ENCODE measurements at regions not wholly inside any gene's neighbourhood (a gene's known extent, or its start where the extent isn't known, plus 50 kb on each side); places are given as distances from the start of the nearest gene placed in this dataset.

GRCh38 chr3:176523114-176523513 lies 674.2 kb downstream of the TBL1XR1 start:
- H3K4me3 ChIP-seq (replicated peaks in 1 of 3) = no peak overlapping the region
- no peak overlapping the region for H3K27ac ChIP-seq
- no peaks in the 10 kb centered on the region for H3K36me3 ChIP-seq
- H3K9me3 ChIP-seq = no peaks in the 10 kb centered on the region
- no peaks in the 10 kb centered on the region for H3K4me1 ChIP-seq
- no peaks in the 10 kb centered on the region for H3K27me3 ChIP-seq
- intact Hi-C loops (cut with DNase I) = no loop called here
- DNase-seq = no peak
- TF ChIP-seq POLR2A (IDR thresholded peaks at IDR 0.05) = no peak
- TF ChIP-seq CTCF (IDR thresholded peaks at IDR 0.05) = no peak

DNA sequence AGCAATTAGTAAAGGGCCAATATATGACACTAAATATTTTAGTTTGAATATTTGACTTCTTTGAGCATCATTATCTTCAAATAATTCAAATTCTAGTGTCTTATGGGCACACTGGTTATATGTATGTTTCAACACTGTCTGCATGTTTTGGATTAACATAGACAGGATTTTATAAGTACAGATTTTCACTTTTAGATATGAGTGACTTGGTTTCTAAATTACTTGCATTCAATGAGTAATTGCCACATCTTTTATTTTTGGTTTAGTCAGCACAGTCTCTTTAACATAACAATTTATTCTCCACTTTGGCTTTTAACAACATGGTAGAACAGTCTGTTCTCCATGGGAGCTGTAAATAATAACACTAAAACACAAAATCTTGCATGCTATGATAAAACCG lies 674.8 kb downstream of the TBL1XR1 start:
- no peak for DNase-seq
- H3K4me1 ChIP-seq = no peaks in the 10 kb centered on the region
- H3K27ac ChIP-seq = no peak overlapping the region
- no peak overlapping the region for H3K4me3 ChIP-seq (replicated peaks in 1 of 3)
- no peaks in the 10 kb centered on the region for H3K27me3 ChIP-seq
- H3K36me3 ChIP-seq = no peaks in the 10 kb centered on the region
- intact Hi-C loops (cut with DNase I) = no loop called here
- H3K9me3 ChIP-seq = no peaks in the 10 kb centered on the region
- WGBS, 2 donors = 84 to 95% methylated on average over 1 of the region's 1 CpG
- TF ChIP-seq POLR2A (IDR thresholded peaks at IDR 0.05) (no peak), CTCF (IDR thresholded peaks at IDR 0.05) (no peak)

GRCh38 chr3:176521531-176522175 lies 675.6 kb downstream of the TBL1XR1 start:
- intact Hi-C loops (cut with DNase I) = no loop called here
- H3K27ac ChIP-seq = no peak overlapping the region
- H3K27me3 ChIP-seq = no peaks in the 10 kb centered on the region
- H3K9me3 ChIP-seq = no peaks in the 10 kb centered on the region
- H3K4me1 ChIP-seq = no peaks in the 10 kb centered on the region
- no peak for DNase-seq
- no peak for TF ChIP-seq CTCF (IDR thresholded peaks at IDR 0.05)
- TF ChIP-seq POLR2A (IDR thresholded peaks at IDR 0.05) = no peak
- no peaks in the 10 kb centered on the region for H3K36me3 ChIP-seq
- H3K4me3 ChIP-seq (replicated peaks in 1 of 3) = no peak overlapping the region
- 80 to 81% methylated on average over 5 of the region's 5 CpGs for WGBS, 2 donors

- Histone ChIP-seq H3K27ac (no peak overlapping the region), H3K36me3 (no peaks in the 10 kb centered on the region), H3K9me3 (no peaks in the 10 kb centered on the region), H3K4me1 (no peaks in the 10 kb centered on the region), H3K27me3 (no peaks in the 10 kb centered on the region), H3K4me3 (replicated peaks in 1 of 3) (no peak overlapping the region)
- DNase-seq = no peak
- TF ChIP-seq CTCF (IDR thresholded peaks at IDR 0.05) = peak in 2 of 6 experiments; percentile 19 to 26
- TF ChIP-seq POLR2A (IDR thresholded peaks at IDR 0.05) = no peak
- WGBS, 2 donors = 65 to 69% methylated on average over 10 of the region's 10 CpGs
- intact Hi-C loops (cut with DNase I) = no loop called here
Measured at GRCh38 chr3:176514297-176514696, 683.0 kb downstream of the TBL1XR1 start.

DNA sequence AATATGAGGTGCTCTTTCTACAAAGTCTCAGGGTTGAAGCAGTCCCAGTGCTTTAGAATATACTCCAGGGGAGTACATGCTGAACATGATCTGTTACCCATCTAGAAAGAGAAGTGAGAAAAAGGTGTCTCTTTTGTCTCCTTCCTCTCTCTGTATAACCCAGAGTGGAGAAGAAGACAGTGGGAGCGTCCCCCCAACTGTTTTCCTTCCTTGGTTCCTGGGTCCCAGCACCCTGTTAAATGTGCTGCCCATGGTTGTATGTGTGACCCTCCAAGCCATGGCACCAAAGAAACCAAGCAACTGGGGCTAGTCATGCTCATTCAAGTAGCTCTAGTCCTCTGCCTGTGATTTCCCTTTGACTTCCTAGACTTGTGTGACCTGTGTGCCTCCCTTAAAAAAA lies 683.7 kb downstream of the TBL1XR1 start:
- Histone ChIP-seq H3K27me3 (no peaks in the 10 kb centered on the region), H3K9me3 (no peaks in the 10 kb centered on the region), H3K4me3 (replicated peaks in 1 of 3) (no peak overlapping the region), H3K36me3 (no peaks in the 10 kb centered on the region), H3K27ac (no peak overlapping the region), H3K4me1 (no peaks in the 10 kb centered on the region)
- intact Hi-C loops (cut with DNase I) = no loop called here
- peak in 1 of 2 donors; percentile 5 for DNase-seq
- 80 to 89% methylated on average over 1 of the region's 1 CpG for WGBS, 2 donors
- TF ChIP-seq CTCF (IDR thresholded peaks at IDR 0.05) (no peak), POLR2A (IDR thresholded peaks at IDR 0.05) (no peak)

Measured in thyroid gland (tissue), 4 donors.